ENCODE measurements at regions not wholly inside any gene's neighbourhood (a gene's known extent, or its start where the extent isn't known, plus 50 kb on each side); places are given as distances from the start of the nearest gene placed in this dataset.

- H2BK120ac ChIP-seq (ENCODE audit: low read depth, low read length, poor library complexity, severe bottlenecking): no peak overlapping the region
- H3K27me3 ChIP-seq (ENCODE audit: insufficient read depth, low read length): no peaks in the 10 kb centered on the region
- no peak overlapping the region for H3K27ac ChIP-seq (ENCODE audit: insufficient read length, low read depth, low read length)
- no peak overlapping the region for H4K91ac ChIP-seq (ENCODE audit: insufficient read length, low read depth, low read length)
- H4K20me1 ChIP-seq (ENCODE audit: control insufficient read depth, insufficient read depth, insufficient read length): no peaks in the 10 kb centered on the region
- no peak overlapping the region for H3K23ac ChIP-seq (ENCODE audit: insufficient read length, low read depth, low read length)
- no peak overlapping the region for H3K18ac ChIP-seq (ENCODE audit: insufficient read length, low read depth, low read length)
- no peak overlapping the region for H3K27ac Mint-ChIP-seq
- H3K9ac ChIP-seq (ENCODE audit: extremely low read depth, insufficient read length, low read length): no peak overlapping the region
- no peak overlapping the region for H2BK20ac ChIP-seq (ENCODE audit: low read depth, low read length, poor library complexity, severe bottlenecking)
- no peak overlapping the region for H4K5ac ChIP-seq (ENCODE audit: insufficient read length, low read depth, low read length)
- H3K4me3 Mint-ChIP-seq: no peak overlapping the region
- no peak overlapping the region for H2BK15ac ChIP-seq (ENCODE audit: low read depth, low read length)
- H3T11ph ChIP-seq (ENCODE audit: low read length): no peak overlapping the region
- no peak overlapping the region for H2AK5ac ChIP-seq (ENCODE audit: insufficient read length, low read length)
- H2BK5ac ChIP-seq (ENCODE audit: insufficient read length, low read length): no peak overlapping the region
- no peak overlapping the region for H2BK12ac ChIP-seq (ENCODE audit: insufficient read length, low read depth, low read length)
- H3K4me1 Mint-ChIP-seq: peaks cover 24 to 26% of the 10 kb centered on the region in 2 experiments
- no peak overlapping the region for H3K4me2 ChIP-seq (ENCODE audit: insufficient read depth, insufficient read length, low read length)
- no peaks in the 10 kb centered on the region for H3K9me3 Mint-ChIP-seq
- H3K27me3 Mint-ChIP-seq (ENCODE audit: low read depth): peaks cover 4% of the 10 kb centered on the region; the same call in 1 of the 2 replicates
- no peak overlapping the region for H2AFZ ChIP-seq (ENCODE audit: low read length)
- no peaks in the 10 kb centered on the region; a peak in 1 of 7 replicates for H3K36me3 Mint-ChIP-seq (ENCODE audit: insufficient read depth in 1 of 3, low read depth in 3 of 3)
- no peak overlapping the region for H3K56ac ChIP-seq (ENCODE audit: insufficient read length, low read depth, low read length)
- H3K23me2 ChIP-seq (ENCODE audit: insufficient read length, low read depth, low read length, poor library complexity, severe bottlenecking): no peaks in the 10 kb centered on the region
- no CpG with 5 or more reads among the region's 4 CpGs for WGBS (ENCODE audit: extremely low coverage, insufficient read length, low lambda C conversion rate)
- H3K14ac ChIP-seq (ENCODE audit: insufficient read depth, low read length): no peak overlapping the region
- H3K79me1 ChIP-seq (ENCODE audit: insufficient read depth, low read depth, low read length, poor library complexity, severe bottlenecking): no peaks in the 10 kb centered on the region
- no peak overlapping the region for H4K8ac ChIP-seq (replicated peaks; ENCODE audit: insufficient read length, low read depth, low read length)
- TF ChIP-seq, protein P1, sequence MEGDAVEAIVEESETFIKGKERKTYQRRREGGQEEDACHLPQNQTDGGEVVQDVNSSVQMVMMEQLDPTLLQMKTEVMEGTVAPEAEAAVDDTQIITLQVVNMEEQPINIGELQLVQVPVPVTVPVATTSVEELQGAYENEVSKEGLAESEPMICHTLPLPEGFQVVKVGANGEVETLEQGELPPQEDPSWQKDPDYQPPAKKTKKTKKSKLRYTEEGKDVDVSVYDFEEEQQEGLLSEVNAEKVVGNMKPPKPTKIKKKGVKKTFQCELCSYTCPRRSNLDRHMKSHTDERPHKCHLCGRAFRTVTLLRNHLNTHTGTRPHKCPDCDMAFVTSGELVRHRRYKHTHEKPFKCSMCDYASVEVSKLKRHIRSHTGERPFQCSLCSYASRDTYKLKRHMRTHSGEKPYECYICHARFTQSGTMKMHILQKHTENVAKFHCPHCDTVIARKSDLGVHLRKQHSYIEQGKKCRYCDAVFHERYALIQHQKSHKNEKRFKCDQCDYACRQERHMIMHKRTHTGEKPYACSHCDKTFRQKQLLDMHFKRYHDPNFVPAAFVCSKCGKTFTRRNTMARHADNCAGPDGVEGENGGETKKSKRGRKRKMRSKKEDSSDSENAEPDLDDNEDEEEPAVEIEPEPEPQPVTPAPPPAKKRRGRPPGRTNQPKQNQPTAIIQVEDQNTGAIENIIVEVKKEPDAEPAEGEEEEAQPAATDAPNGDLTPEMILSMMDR (conservative IDR thresholded peaks at IDR 0.05): no peak
- no peak for DNase-seq
- H3K4me1 ChIP-seq (ENCODE audit: insufficient read depth, low read length): peaks cover 4% of the 10 kb centered on the region; the same call in 1 of the 2 replicates
- no peaks in the 10 kb centered on the region for H3K9me3 ChIP-seq (ENCODE audit: control insufficient read depth, low read depth, low read length)
- H3K4ac ChIP-seq (ENCODE audit: low read depth, low read length): no peak overlapping the region
- H3K79me2 ChIP-seq (ENCODE audit: insufficient read depth, low read length): no peaks in the 10 kb centered on the region
These were observed 122.7 kb upstream of the CPM start for GRCh38 chr12:69055706-69056105.
